ENCODE measurements at regions not wholly inside any gene's neighbourhood (a gene's known extent, or its start where the extent isn't known, plus 50 kb on each side); places are given as distances from the start of the nearest gene placed in this dataset.

GRCh38 chr6:56863366-56863765, 91.5 kb upstream of the BEND6 start:
- DNase-seq = no peak

DNA sequence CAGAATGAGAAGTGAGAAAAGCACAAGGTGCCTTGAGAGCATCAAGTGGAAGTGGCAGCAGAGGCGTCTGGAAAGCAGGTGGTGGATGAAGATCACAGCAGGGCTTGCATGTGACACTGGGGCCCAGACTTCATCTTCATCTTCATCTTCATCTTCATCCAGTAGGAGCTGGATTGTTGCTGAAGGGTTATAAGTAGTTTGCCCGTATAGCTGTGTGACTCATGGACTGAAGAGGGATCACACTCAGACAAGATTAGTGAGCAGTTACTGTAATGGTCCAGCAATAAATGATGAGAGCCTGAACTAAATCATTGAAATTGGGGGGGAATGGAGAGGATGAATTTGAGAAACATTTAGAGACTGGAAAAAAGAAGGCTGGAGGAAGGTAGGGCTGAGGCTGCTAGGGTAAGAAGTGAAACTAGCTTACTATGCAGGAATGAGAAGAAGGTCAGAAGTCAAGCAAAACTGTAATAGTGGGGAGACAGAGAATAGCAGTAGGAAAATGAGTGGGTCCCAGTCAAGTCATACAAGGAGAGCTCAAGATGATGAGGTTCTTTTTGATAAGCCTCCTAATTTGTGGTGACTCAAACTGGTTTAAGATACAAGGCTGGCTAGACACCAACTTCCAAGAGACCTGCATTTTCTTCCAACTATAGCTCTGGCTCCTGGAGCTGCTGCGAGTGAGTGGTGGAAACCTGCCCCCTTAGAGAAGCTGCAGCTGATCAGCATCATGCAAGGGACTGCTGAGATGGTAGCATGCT, 92.3 kb upstream of the BEND6 start:
- DNase-seq = no peak

DNA sequence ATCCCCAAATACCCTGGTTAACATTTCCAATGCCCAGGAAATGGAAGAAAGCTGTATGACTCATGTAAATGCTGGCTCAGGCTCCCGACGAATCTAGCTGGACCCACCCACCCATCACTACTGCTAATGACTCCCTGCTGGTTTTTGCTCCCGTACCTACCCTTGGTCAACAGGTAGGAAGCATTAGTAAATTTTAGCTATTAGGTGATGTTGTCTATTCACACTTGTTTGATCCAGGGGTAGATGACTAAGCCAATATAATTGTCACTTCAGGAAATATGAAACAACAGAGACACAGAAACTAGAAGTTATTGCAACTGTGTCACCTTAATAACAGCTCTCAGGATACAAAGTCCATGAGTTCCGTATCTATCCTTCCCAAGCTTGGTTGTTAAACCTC, 94.4 kb upstream of the BEND6 start:
- DNase-seq = no peak

GRCh38 chr6:56856036-56856580, 98.8 kb upstream of the BEND6 start:
- DNase-seq = no peak

DNA sequence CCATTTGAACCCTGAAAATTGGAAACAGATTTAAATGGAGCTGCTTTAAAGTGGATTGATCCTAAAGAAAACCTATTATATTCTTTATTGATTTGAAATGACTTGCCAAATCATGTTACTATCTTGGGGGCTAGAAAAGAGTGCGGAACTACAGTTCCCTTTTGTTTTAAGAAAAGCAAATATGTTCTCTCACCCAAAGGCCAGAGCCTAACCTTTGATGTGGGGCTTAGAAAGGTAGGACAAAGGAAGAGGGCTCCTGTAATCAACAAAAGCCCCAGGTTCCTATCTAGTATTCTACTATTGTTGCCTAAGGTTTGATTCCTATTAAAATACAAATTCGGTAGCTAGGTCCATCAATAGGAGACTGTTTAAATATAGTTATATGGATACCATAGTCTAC, 100.8 kb upstream of the BEND6 start:
- no peak for DNase-seq

- DNase-seq = no peak
Measured at GRCh38 chr6:56853541-56853940, 101.4 kb upstream of the BEND6 start.

- peak; percentile 64 for DNase-seq
Measured at GRCh38 chr6:56852260-56853010, 102.5 kb upstream of the BEND6 start.

DNA sequence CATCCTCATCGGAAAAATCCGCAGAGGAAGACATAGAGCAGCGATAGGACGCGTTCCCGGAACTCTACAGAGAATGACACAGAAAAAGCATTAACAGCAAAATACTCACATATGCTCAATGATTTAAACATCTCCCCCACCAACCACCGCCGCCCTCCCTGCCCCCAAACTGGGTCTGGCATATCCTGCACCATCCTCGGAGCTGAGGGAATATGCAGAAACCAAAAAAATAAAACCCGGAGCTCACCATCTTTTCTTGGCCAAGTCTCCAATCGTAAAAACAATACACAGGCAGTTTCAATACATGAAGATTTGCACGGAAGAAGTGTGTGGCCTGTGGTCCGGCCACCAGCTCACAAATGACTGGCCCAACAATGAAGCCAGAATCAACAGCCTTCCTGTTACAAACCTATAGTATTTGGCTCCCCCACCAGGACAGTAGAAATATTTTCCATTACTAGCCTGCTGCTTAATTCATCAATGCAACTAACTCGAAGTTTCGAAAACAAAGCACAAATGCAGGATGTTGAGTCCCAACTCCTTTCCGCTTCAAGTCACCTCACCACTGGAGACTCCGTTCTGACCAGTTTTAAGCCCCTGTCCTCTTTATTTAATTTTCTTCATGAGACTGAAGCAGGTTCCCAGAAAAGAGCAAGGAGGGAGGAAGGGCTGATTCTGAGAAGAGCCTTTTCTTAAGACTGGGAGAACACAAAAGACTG, 103.2 kb upstream of the BEND6 start:
- peak; percentile 91 for DNase-seq

DNA sequence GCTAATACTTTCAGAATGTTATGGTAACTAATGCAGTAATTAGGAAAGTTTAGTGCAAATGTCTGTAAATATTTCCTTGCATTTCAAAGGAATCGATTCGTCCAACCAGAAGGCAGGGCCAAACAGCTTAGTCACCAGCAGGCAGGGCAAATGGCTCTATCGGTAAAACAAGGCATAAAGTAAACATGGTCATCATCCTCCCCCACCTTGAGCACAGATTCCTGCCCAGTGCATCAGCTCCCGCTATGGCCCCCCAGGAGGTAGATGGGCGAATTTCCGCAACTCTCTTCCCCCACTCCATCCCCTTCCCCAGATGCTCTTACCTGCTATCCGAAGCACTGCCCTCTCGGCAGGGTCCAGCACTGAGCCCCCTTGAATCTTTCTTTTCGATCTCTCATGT, 103.8 kb upstream of the BEND6 start:
- peak; percentile 69 for DNase-seq

DNA sequence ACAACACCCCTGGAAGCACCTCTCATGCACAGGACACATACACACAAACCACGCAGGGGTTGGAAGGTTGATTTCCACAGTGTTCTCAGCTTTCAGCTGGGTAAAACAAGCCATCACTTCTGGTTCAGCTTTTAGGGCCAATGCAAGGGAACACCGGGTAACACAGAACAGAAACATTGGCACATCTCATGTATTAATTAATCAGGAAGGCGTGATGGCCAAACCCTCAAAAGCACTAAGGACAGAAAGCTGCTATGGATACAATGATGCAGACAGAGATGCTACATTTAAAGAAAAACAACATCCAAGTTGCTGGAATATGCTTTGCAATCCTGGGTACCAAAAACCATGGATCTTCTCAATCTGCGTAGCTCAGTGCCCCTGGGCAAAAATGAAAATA, 104.3 kb upstream of the BEND6 start:
- DNase-seq = peak; percentile 69

DNA sequence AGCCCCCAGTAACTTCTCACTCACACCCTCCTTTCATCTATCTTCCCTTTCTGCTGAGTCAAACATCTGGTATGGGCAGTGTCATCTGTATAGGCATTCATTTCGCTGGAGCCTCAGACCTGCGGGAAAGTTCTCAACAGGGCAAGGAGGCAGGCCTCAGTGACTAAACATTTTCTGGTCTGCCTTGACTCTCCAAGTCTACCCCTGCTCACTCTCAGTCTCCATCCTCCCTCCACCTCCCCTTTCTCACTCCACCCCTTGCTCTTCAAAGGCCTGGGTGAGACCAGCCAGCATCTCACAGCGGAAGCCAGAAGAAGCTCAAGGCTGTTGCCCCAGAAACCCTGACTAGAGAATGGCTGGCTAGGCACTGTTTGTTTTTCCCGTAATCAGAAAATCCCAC, 105.0 kb upstream of the BEND6 start:
- DNase-seq = peak; percentile 61

GRCh38 chr6:56848105-56848504, 106.8 kb upstream of the BEND6 start:
- DNase-seq = no peak

- DNase-seq = no peak
Measured at GRCh38 chr6:56845032-56845431, 109.9 kb upstream of the BEND6 start.

DNA sequence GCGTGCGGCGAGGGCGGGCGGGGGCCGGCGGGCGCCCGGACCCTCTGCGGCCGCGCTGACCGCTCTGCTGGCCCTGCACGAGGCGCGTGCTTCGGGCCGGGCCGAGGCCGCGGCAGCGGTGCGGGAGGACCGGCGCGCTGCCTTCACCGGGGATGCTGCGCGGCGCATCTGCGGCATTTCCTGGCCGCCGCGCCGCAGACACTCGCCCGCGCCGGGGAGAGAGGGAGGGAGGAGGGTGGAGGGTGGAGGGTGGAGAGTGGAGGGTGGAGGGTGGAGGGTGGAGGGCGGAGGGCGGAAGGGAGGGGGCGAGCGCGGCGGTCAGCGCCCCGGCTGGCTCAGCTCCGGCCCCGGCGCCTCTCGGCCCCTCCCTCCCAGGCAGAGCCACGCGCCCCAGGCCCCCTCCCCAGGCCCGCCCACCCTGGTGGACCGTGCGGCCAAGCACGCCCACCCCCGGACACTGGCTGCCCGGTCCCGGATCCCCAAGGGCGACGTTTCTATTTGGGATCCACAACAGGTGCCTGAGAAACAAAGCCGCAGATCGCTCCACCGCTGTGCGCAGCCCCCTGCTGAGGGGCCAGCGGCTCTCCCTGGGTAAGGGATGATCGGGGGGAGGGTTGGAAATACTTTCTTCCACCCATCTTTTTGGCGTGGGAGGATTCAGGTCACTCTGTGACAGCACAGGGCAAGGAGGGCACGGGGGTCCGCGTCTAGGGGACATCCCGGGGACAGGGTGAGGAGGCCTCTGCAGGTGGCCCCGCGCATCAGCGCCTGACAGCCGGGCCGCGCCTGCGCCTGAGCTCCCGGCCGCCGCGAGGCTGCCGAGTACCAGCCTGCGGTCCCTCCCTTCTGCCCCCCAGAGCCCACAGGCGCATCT, 111.2 kb upstream of the BEND6 start:
- peak; percentile 79 for DNase-seq

GRCh38 chr6:56842686-56843475, 112.0 kb upstream of the BEND6 start:
- DNase-seq = peak; percentile 46

- no peak for DNase-seq
Measured at GRCh38 chr6:56841751-56842150, 113.2 kb upstream of the BEND6 start.

GRCh38 chr6:56841381-56841749, 113.5 kb upstream of the BEND6 start:
- no peak for DNase-seq

- no peak for DNase-seq
Measured at GRCh38 chr6:56840467-56841380, 114.2 kb upstream of the BEND6 start.

DNA sequence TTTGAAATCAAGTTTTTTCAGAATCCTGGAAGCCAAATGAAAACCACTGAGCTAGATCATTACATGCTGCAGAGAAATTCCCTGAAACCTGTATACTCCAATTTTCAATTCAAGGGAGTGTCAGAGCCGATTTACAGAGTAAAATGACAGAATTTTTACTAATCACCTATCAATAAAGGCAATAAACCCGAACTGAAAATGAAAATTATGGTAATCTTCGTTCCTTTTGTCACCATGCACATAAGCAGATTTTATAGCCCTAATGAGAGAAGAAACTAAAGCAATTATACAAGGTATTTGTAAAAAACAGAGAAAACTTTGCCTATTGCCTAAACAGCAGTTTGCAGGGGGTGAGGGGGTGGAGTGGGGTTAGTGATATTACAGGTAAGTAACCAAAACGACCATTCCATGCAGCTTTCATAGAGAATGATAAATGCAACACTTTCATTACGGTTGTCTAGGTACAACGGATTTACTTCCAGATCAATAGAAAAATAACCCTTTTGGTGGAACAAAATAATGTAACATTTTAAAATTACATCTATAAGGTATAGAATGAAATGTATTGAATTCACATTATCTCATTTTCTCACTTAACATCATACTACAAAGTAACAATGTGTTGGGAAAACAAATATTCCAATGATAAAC, 115.2 kb upstream of the BEND6 start:
- no peak for DNase-seq

DNA sequence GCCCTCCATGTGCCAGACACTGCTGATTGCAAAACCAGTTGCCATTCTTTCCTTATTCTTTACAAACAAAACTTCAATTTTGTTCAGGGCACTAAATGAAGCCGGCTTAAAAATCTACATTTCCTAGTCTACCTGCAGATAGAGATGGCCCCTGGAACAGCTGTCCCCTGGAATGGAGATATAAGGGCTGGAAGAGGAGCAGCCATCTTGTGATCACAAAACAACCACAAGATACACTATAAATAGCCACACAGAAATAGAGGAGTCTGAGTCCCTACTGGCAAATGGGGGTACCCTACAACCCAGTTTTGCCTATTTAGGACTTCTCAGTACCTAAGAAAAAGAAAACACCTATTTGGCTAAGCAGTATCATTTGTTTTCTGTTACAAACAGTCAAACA, 115.9 kb upstream of the BEND6 start:
- DNase-seq = no peak

All from midbrain (tissue), 1 donor.